Ishikawa (cell line): ENCODE measurements at regions not wholly inside any gene's neighbourhood (a gene's known extent, or its start where the extent isn't known, plus 50 kb on each side); places are given as distances from the start of the nearest gene placed in this dataset.
A peak's percentile ranks its signal among the peaks of the same experiment; 100 is the strongest.

Experiments used
- CEBPB ChIP-seq: IDR thresholded peaks from 2 replicates; pipeline ENCODE4 v1.6.1; 2012
- CREB1 ChIP-seq: IDR thresholded peaks from 2 replicates; pipeline ENCODE4 v1.6.1; 2012; ENCODE audit warnings: low read depth
- EGR1 ChIP-seq: IDR thresholded peaks from 2 replicates; pipeline ENCODE4 v1.6.1; 2012
- EP300 ChIP-seq: IDR thresholded peaks from 2 replicates; pipeline ENCODE4 v1.6.1; 2012; ENCODE audit warnings: borderline replicate concordance
- FOXM1 ChIP-seq: IDR thresholded peaks from 2 replicates; pipeline ENCODE4 v1.6.1; 2012; ENCODE audit warnings: low read depth, borderline replicate concordance
- MAX ChIP-seq: IDR thresholded peaks from 2 replicates; pipeline ENCODE4 v1.6.1; 2012
- NFIC ChIP-seq: IDR thresholded peaks from 2 replicates; pipeline ENCODE4 v1.6.1; 2012
- RAD21 ChIP-seq: IDR thresholded peaks from 2 replicates; pipeline ENCODE4 v1.6.1; 2012; ENCODE audit warnings: low read depth
- TAF1 ChIP-seq: IDR thresholded peaks from 2 replicates; pipeline ENCODE4 v1.6.1; 2012; ENCODE audit warnings: low read depth, mild to moderate bottlenecking
- TCF12 ChIP-seq: IDR thresholded peaks from 2 replicates; pipeline ENCODE4 v1.6.1; 2012; ENCODE audit warnings: low read depth
- TEAD4 ChIP-seq: IDR thresholded peaks from 2 replicates; pipeline ENCODE4 v1.6.1; 2012
- USF1 ChIP-seq: IDR thresholded peaks from 2 replicates; pipeline ENCODE4 v1.6.1; 2012
- YY1 ChIP-seq: IDR thresholded peaks from 2 replicates; pipeline ENCODE4 v1.6.1; 2012; ENCODE audit warnings: low read depth
- ZBTB7A ChIP-seq: IDR thresholded peaks from 2 replicates; pipeline ENCODE4 v1.6.1; 2012; ENCODE audit warnings: low read depth
- TF ChIP-seq, protein P1 (sequence below): IDR thresholded peaks from 2 replicates; pipeline ENCODE4 v1.6.1; 2012; ENCODE audit warnings: low read depth, mild to moderate bottlenecking

GRCh38 chr5:56529666-56530430, 285.5 kb upstream of the MAP3K1 start:
- TF ChIP-seq CREB1 (no peak), MAX (no peak), YY1 (no peak), TCF12 (no peak)

GRCh38 chr5:56527174-56527573, 288.2 kb upstream of the MAP3K1 start:
- peak; percentile 38; the same call in 1 of the 2 replicates for TF ChIP-seq TCF12
- peak; percentile 24; the same call in 1 of the 2 replicates for TF ChIP-seq MAX
- peak; percentile 43; the same call in 1 of the 2 replicates for TF ChIP-seq TEAD4
- TF ChIP-seq EP300, result 0 out of 2 replicates have a peak, but pooled peaks have one; percentile 34
- TF ChIP-seq USF1, result no peak

GRCh38 chr5:56525113-56525512, 290.2 kb upstream of the MAP3K1 start:
- TF ChIP-seq RAD21 (no peak), CREB1 (no peak), NFIC (peak; percentile 75), CEBPB (no peak), TAF1 (no peak), TCF12 (no peak), EP300 (no peak), FOXM1 (no peak), MAX (no peak)

DNA sequence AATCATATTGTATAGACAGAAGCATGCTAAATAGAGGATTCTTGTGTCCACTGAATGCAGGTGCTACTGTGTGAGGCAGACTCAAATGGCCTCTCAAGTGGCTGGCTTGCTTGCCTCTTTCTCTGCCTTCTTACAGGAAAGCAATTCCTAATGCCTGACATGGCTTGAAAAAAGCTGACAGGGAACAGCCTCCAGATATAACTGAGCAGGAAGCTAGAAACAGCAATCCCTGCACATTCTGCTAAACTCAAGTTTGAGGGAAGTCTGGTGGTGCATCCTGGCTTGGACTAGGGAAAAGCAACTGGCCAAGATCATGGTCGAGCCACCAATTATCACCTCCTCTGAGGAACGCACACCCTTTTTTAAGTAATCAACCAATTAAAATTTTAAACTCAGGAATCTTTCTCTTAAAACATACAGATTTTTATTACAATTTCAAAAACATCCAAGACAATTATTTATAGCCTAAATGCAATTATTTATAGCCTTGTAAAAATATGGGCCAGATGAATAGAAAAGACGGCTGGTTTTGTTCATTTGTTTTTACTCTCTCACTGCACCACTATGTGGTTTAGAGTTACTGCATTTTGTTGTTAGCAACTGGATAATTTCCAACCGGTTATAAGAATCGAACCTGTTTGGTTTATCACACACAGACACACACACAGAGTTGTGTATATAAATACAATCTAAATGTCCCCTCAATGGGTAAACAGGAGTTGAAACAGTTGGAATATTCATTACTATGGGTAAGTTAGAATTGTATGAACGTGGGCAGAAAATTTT, 290.9 kb upstream of the ANKRD55 start:
- TF ChIP-seq, protein P1, sequence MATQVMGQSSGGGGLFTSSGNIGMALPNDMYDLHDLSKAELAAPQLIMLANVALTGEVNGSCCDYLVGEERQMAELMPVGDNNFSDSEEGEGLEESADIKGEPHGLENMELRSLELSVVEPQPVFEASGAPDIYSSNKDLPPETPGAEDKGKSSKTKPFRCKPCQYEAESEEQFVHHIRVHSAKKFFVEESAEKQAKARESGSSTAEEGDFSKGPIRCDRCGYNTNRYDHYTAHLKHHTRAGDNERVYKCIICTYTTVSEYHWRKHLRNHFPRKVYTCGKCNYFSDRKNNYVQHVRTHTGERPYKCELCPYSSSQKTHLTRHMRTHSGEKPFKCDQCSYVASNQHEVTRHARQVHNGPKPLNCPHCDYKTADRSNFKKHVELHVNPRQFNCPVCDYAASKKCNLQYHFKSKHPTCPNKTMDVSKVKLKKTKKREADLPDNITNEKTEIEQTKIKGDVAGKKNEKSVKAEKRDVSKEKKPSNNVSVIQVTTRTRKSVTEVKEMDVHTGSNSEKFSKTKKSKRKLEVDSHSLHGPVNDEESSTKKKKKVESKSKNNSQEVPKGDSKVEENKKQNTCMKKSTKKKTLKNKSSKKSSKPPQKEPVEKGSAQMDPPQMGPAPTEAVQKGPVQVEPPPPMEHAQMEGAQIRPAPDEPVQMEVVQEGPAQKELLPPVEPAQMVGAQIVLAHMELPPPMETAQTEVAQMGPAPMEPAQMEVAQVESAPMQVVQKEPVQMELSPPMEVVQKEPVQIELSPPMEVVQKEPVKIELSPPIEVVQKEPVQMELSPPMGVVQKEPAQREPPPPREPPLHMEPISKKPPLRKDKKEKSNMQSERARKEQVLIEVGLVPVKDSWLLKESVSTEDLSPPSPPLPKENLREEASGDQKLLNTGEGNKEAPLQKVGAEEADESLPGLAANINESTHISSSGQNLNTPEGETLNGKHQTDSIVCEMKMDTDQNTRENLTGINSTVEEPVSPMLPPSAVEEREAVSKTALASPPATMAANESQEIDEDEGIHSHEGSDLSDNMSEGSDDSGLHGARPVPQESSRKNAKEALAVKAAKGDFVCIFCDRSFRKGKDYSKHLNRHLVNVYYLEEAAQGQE, result no peak
- TF ChIP-seq NFIC, result no peak
- TF ChIP-seq CREB1, result no peak
- no peak for TF ChIP-seq EGR1
- TF ChIP-seq CEBPB, result no peak
- no peak for TF ChIP-seq ZBTB7A
- TF ChIP-seq TAF1, result no peak
- TF ChIP-seq USF1, result no peak
- no peak for TF ChIP-seq MAX

- no peak for TF ChIP-seq CREB1
- no peak for TF ChIP-seq USF1
- peak; percentile 6; the same call in 1 of the 2 replicates for TF ChIP-seq RAD21
- no peak for TF ChIP-seq YY1
- no peak for TF ChIP-seq TAF1
- no peak for TF ChIP-seq ZBTB7A
- peak; percentile 87 for TF ChIP-seq CEBPB
- TF ChIP-seq TCF12, result peak; percentile 77
- no peak for TF ChIP-seq MAX
- no peak for TF ChIP-seq EGR1
- TF ChIP-seq, protein P1, result no peak
- TF ChIP-seq NFIC, result peak; percentile 83
- TF ChIP-seq EP300, result peak; percentile 90
- peak; percentile 73 for TF ChIP-seq FOXM1
- 0 out of 2 replicates have a peak, but pooled peaks have one; percentile 51 for TF ChIP-seq TEAD4
These were observed 289.8 kb upstream of the ANKRD55 start for GRCh38 chr5:56522960-56523359.
